ENCODE measurements at regions not wholly inside any gene's neighbourhood (a gene's known extent, or its start where the extent isn't known, plus 50 kb on each side); places are given as distances from the start of the nearest gene placed in this dataset.

- TF ChIP-seq POLR2A (IDR thresholded peaks at IDR 0.05) (no peak), CTCF (IDR thresholded peaks at IDR 0.05) (no peak), POLR2AphosphoS5 (IDR thresholded peaks at IDR 0.05) (no peak)
Observed at GRCh38 chr10:69718951-69719350, 82.8 kb upstream of the COL13A1 start.

Data from prostate gland (tissue), 2 donors.